ENCODE measurements at regions not wholly inside any gene's neighbourhood (a gene's known extent, or its start where the extent isn't known, plus 50 kb on each side); places are given as distances from the start of the nearest gene placed in this dataset.

DNA sequence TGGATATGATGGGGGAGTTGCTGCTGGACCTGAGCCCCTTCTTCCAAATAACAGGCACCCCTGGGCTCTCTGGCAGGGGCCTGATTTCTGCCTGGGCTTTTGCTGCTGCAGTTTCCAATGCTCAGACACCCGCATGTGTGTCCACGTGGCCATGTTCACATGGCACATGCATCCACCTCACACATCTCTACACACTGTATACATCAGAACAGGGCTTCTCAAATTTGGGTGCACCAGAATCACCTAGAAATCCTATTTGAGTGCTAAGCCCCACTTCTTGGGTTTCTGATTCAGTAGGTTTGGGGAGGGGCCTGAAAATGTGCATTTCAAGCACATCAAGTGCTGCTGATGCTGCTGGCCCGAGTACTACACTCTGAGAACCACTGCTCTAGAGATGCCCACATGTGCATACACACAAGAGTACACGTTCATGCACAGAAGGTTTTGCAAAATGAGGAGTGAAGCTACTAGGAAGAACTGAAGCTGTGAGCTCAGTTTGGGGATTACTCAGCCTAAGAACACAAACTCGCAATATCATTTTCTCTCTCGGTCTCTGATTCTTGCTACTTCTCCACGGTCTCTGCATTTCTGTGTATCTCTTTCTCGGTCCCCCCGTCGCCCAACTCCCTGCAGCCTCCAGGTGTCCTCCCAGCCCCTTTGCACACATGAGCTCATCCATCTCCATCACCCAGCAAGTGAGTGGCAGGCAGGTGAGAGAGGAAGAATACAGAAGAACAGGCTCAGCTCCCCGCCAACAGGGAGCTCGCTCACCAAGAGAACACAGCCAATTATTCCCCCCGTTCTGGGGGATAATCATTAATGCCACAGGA is 97.0 kb downstream of the PCDH1 start:
- TF ChIP-seq, protein P1, sequence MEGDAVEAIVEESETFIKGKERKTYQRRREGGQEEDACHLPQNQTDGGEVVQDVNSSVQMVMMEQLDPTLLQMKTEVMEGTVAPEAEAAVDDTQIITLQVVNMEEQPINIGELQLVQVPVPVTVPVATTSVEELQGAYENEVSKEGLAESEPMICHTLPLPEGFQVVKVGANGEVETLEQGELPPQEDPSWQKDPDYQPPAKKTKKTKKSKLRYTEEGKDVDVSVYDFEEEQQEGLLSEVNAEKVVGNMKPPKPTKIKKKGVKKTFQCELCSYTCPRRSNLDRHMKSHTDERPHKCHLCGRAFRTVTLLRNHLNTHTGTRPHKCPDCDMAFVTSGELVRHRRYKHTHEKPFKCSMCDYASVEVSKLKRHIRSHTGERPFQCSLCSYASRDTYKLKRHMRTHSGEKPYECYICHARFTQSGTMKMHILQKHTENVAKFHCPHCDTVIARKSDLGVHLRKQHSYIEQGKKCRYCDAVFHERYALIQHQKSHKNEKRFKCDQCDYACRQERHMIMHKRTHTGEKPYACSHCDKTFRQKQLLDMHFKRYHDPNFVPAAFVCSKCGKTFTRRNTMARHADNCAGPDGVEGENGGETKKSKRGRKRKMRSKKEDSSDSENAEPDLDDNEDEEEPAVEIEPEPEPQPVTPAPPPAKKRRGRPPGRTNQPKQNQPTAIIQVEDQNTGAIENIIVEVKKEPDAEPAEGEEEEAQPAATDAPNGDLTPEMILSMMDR (IDR thresholded peaks at IDR 0.05) = no peak
- no peak for TF ChIP-seq POLR2A (IDR thresholded peaks at IDR 0.05)
